Neuronal stem cell (in vitro differentiated cells): ENCODE measurements at regions not wholly inside any gene's neighbourhood (a gene's known extent, or its start where the extent isn't known, plus 50 kb on each side); places are given as distances from the start of the nearest gene placed in this dataset.

ENCODE experiments used
- DNase-seq: peaks from one replicate; pipeline ENCODE4 v3.0.0-alpha.2; 2013; ENCODE audit warnings: low spot score
- H2AFZ ChIP-seq: one replicate; pipeline ENCODE4 v1.6.1; 2013; ENCODE audit warnings: mild to moderate bottlenecking, low read length, inconsistent platforms
- H2AK5ac ChIP-seq: 2 replicates; pipeline ENCODE4 v1.6.1; 2013; ENCODE audit warnings: low read depth, mild to moderate bottlenecking, inconsistent platforms, low read length, moderate library complexity, mixed read lengths
- H2BK120ac ChIP-seq: 2 replicates; pipeline ENCODE4 v1.6.1; 2013; ENCODE audit warnings: low read depth, mild to moderate bottlenecking, inconsistent platforms, low read length, moderate library complexity, mixed read lengths
- H2BK12ac ChIP-seq: one replicate; pipeline ENCODE4 v1.6.1; 2013; ENCODE audit warnings: low read length, inconsistent platforms
- H2BK15ac ChIP-seq: 2 replicates; pipeline ENCODE4 v1.6.1; 2013; ENCODE audit warnings: mild to moderate bottlenecking, low read length, inconsistent platforms, mixed read lengths
- H2BK5ac ChIP-seq: one replicate; pipeline ENCODE4 v1.6.1; 2013; ENCODE audit warnings: inconsistent platforms, mild to moderate bottlenecking, low read length, moderate library complexity
- H3K14ac ChIP-seq: one replicate; pipeline ENCODE4 v1.6.1; 2013; ENCODE audit warnings: low read length, inconsistent platforms
- H3K18ac ChIP-seq: 2 replicates; pipeline ENCODE4 v1.6.1; 2013; ENCODE audit warnings: low read length, inconsistent platforms
- H3K23ac ChIP-seq: 2 replicates; pipeline ENCODE4 v1.6.1; 2013; ENCODE audit warnings: low read depth, mild to moderate bottlenecking, mixed read lengths, low read length, inconsistent platforms; ENCODE audit not compliant: poor library complexity
- H3K27ac ChIP-seq: replicated peaks from 3 replicates; pipeline ENCODE4 v1.5.1; 2013; ENCODE audit warnings: low read length, inconsistent platforms
- H3K27me3 ChIP-seq, 3 experiments: 2 replicates each; pipeline ENCODE4 v1.6.1; 2013; ENCODE audit warnings: low read length in 3 of 3, mild to moderate bottlenecking in 2 of 3, inconsistent platforms in 1 of 3, low read depth in 1 of 3, mixed read lengths in 1 of 3, moderate library complexity in 1 of 3; ENCODE audit not compliant: control insufficient read depth in 3 of 3, insufficient read depth in 3 of 3
- H3K36me3 ChIP-seq, 2 donors: replicated peaks in 1 of 2; 2 replicates each; pipeline ENCODE4 v1.6.1; 2013; ENCODE audit warnings: low read length in 2 of 2; ENCODE audit not compliant: control insufficient read depth in 2 of 2, insufficient read depth in 2 of 2
- H3K4ac ChIP-seq: 2 replicates; pipeline ENCODE4 v1.6.1; 2013; ENCODE audit warnings: inconsistent platforms, mild to moderate bottlenecking, low read length, moderate library complexity
- H3K4me1 ChIP-seq, 2 donors: 1 replicate in 1 of 2; 2 replicates in 1 of 2; pipeline ENCODE4 v1.6.1; 2013; ENCODE audit warnings: low read length in 2 of 2, low read depth in 1 of 2; ENCODE audit not compliant: control insufficient read depth in 2 of 2, insufficient read depth in 1 of 2
- H3K4me2 ChIP-seq: one replicate; pipeline ENCODE4 v1.6.1; 2013; ENCODE audit warnings: mild to moderate bottlenecking, low read length, inconsistent platforms; ENCODE audit not compliant: insufficient read depth, poor library complexity, severe bottlenecking
- H3K4me3 ChIP-seq, 2 donors: 2 replicates each; pipeline ENCODE4 v1.5.1; 2013; ENCODE audit warnings: low read length in 2 of 2, mild to moderate bottlenecking in 2 of 2, inconsistent platforms in 1 of 2, moderate library complexity in 1 of 2
- H3K79me1 ChIP-seq: one replicate; pipeline ENCODE4 v1.6.1; 2013; ENCODE audit warnings: low read depth, mild to moderate bottlenecking, inconsistent platforms, low read length, moderate library complexity
- H3K9ac ChIP-seq: one replicate; pipeline ENCODE4 v1.6.1; 2013; ENCODE audit warnings: mild to moderate bottlenecking, low read depth, low read length, inconsistent platforms; ENCODE audit not compliant: poor library complexity
- H3K9me3 ChIP-seq, 2 donors: replicated peaks in 1 of 2; 2 replicates each; pipeline versions ENCODE3 to v1.6.1; 2013; ENCODE audit warnings: low read length in 2 of 2, mild to moderate bottlenecking in 2 of 2, inconsistent platforms in 1 of 2, low read depth in 1 of 2, mixed read lengths in 1 of 2, moderate library complexity in 1 of 2; ENCODE audit not compliant: control insufficient read depth in 2 of 2, insufficient read depth in 1 of 2
- H4K8ac ChIP-seq: one replicate; pipeline ENCODE4 v1.6.1; 2013; ENCODE audit warnings: low read depth, mild to moderate bottlenecking, inconsistent platforms, low read length, moderate library complexity
- H4K91ac ChIP-seq: one replicate; pipeline ENCODE4 v1.6.1; 2013; ENCODE audit warnings: low read length, low read depth, mild to moderate bottlenecking, inconsistent platforms; ENCODE audit not compliant: poor library complexity
- WGBS, 2 donors: extraction: QIAGEN DNeasy Blood & Tissue Kit; methylation state at CpG; one replicate each; pipeline ENCODE4 v1.1.7; 2013; ENCODE audit warnings: missing lambda C conversion rate in 2 of 2, mixed read lengths in 1 of 2; ENCODE audit not compliant: insufficient read length in 2 of 2, insufficient replicate concordance in 1 of 2; ENCODE audit errors: extremely low coverage in 2 of 2; 5-methylcytosine and 5-hydroxymethylcytosine counted together

DNA sequence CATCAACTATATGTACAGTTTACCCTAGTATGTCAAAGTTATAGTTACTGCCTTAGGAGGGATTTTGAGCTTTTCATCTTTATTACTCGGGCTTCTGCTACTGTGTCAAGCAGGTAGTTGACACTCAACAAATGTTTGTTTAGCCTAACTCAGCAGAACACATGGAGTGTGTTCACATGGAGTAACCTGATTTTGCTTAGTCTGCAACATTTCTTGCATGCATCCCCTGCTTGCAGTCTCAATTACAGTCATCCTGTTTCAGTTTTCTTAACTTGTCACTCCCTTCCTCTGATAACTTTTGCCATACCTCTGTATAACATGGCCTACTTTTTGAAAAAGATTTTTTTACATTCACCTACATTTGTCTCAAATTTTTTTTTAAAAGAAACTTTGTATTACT, 135.5 kb downstream of the NMUR2 start:
- H3K27ac ChIP-seq = no peak overlapping the region
- H3K9ac ChIP-seq = no peak overlapping the region
- H2AFZ ChIP-seq = no peak overlapping the region
- H3K18ac ChIP-seq = no peak overlapping the region
- no peaks in the 10 kb centered on the region for H3K79me1 ChIP-seq
- H3K9me3 ChIP-seq = no peaks in the 10 kb centered on the region
- H3K36me3 ChIP-seq = no peaks in the 10 kb centered on the region
- no peak overlapping the region for H2BK120ac ChIP-seq
- no peak overlapping the region for H2BK5ac ChIP-seq
- H3K4me3 ChIP-seq = no peak overlapping the region
- H3K4ac ChIP-seq = no peak overlapping the region
- no peak overlapping the region for H3K4me2 ChIP-seq
- no peaks in the 10 kb centered on the region for H3K27me3 ChIP-seq
- no peak overlapping the region for H2BK12ac ChIP-seq
- WGBS, 2 donors = no CpG with 5 or more reads among the region's 1 CpG
- no peak overlapping the region for H3K23ac ChIP-seq
- H2BK15ac ChIP-seq = no peak overlapping the region
- H4K91ac ChIP-seq = no peak overlapping the region
- H2AK5ac ChIP-seq = no peak overlapping the region
- H3K14ac ChIP-seq = no peak overlapping the region
- no peak for DNase-seq
- no peaks in the 10 kb centered on the region for H3K4me1 ChIP-seq
- no peak overlapping the region for H4K8ac ChIP-seq

DNA sequence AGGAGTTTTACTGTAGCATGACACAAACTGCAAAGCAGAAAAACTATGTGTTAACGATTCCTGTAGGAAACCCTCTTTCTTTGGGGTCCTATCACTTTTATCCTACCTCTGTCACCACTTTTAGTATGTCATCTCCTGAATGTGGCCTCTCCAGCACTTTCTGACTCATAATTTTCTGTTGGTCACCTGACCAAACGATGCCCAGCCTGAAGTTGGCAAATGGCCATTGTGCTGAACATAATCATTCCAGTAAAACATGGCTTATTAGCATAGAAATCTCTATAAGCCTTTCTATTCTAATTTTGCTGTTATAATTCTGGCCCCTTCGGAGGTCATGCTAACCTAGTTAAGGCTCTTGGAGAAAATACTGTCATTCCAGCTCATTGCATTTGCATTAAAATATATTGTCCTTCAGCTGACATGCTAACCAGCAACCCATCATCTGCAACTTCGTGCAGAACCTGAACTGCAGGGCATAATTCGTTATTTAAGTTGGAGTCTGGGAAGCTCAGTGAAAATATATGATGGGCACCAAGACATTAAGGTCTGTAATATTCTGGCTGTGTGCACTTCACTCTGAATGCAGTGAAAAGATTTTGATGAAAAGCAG, 140.3 kb downstream of the NMUR2 start:
- H3K14ac ChIP-seq = no peak overlapping the region
- H3K79me1 ChIP-seq = no peaks in the 10 kb centered on the region
- H3K4ac ChIP-seq = no peak overlapping the region
- no peak overlapping the region for H4K91ac ChIP-seq
- H4K8ac ChIP-seq = no peak overlapping the region
- no peak overlapping the region for H3K4me2 ChIP-seq
- H3K27me3 ChIP-seq = no peaks in the 10 kb centered on the region
- no peak overlapping the region for H3K4me3 ChIP-seq
- no peak for DNase-seq
- peaks cover 0 to 5% of the 10 kb centered on the region in 2 donors for H3K4me1 ChIP-seq
- H2BK15ac ChIP-seq = no peak overlapping the region
- no peak overlapping the region for H2AFZ ChIP-seq
- no peaks in the 10 kb centered on the region for H3K9me3 ChIP-seq
- H3K18ac ChIP-seq = no peak overlapping the region
- no peak overlapping the region for H3K27ac ChIP-seq
- H3K9ac ChIP-seq = no peak overlapping the region
- no peak overlapping the region for H2BK12ac ChIP-seq
- no peak overlapping the region for H2AK5ac ChIP-seq
- H2BK120ac ChIP-seq = no peak overlapping the region
- no peak overlapping the region for H2BK5ac ChIP-seq
- no peak overlapping the region for H3K23ac ChIP-seq
- WGBS, 2 donors = no CpG with 5 or more reads among the region's 5 CpGs
- no peaks in the 10 kb centered on the region for H3K36me3 ChIP-seq

DNA sequence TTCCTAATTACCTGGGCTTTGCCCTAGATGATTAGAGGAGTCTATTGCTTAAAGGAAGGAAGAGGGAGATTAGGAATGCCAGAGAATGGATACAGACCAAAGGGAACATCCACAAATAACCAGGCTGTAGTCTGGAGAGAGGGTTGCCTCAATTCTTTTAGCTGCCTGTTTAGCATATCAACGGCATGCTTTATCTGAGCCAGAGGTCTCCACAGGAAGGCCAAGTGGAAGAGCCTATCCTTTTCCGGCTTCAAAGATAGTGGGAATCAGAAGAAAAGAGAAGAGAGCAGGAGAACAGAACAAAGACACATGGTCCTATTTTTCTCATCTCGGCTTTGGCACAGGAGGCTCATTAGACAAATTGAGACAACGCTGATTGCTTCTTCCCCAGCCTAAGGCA, 142.4 kb downstream of the NMUR2 start:
- DNase-seq = no peak
- Histone ChIP-seq H2AFZ (no peak overlapping the region), H3K27ac (no peak overlapping the region), H2BK5ac (no peak overlapping the region), H3K4ac (no peak overlapping the region), H4K91ac (no peak overlapping the region), H3K23ac (no peak overlapping the region), H3K9me3 (no peaks in the 10 kb centered on the region), H3K4me2 (no peak overlapping the region), H2AK5ac (no peak overlapping the region), H3K14ac (no peak overlapping the region), H3K4me1 (peaks cover 0 to 5% of the 10 kb centered on the region in 2 donors), H3K79me1 (no peaks in the 10 kb centered on the region), H3K27me3 (no peaks in the 10 kb centered on the region), H3K9ac (no peak overlapping the region), H2BK15ac (no peak overlapping the region), H4K8ac (no peak overlapping the region), H2BK12ac (no peak overlapping the region), H3K18ac (no peak overlapping the region), H3K36me3 (no peaks in the 10 kb centered on the region), H3K4me3 (no peak overlapping the region), H2BK120ac (no peak overlapping the region)
- no CpG with 5 or more reads among the region's 4 CpGs for WGBS, 2 donors

DNA sequence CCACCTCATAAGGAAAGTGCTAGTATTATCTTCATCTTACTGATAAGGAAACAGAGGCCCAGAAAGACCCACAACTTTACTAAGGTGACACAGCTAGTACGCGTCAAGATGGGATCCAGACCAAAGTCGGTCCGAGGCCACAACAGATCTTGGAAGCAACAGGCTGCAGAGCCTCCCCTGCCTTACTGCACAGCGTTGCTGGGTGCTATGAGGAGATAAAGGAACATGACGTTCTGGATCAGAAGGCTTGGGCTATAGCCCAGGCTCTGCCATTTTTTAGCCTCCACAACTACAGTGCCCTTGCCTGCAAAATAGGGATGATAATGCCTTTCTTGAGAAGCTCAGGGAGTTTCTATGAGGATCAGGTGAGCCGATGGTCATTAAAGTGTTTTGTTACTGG, 144.1 kb downstream of the NMUR2 start:
- no CpG with 5 or more reads among the region's 7 CpGs for WGBS, 2 donors
- Histone ChIP-seq H3K23ac (no peak overlapping the region), H2BK12ac (no peak overlapping the region)

More for the DNA sequence above, 144.1 kb downstream of the NMUR2 start:
- H3K4ac ChIP-seq = no peak overlapping the region
- H2AFZ ChIP-seq = no peak overlapping the region
- H2BK5ac ChIP-seq = no peak overlapping the region
- H4K8ac ChIP-seq = no peak overlapping the region
- no peaks in the 10 kb centered on the region for H3K36me3 ChIP-seq
- H3K4me1 ChIP-seq = peaks cover 0 to 5% of the 10 kb centered on the region in 2 donors
- no peak overlapping the region for H3K27ac ChIP-seq
- H2AK5ac ChIP-seq = no peak overlapping the region
- H3K18ac ChIP-seq = no peak overlapping the region
- no peak overlapping the region for H2BK120ac ChIP-seq
- H3K14ac ChIP-seq = no peak overlapping the region
- H3K4me3 ChIP-seq = no peak overlapping the region
- no peaks in the 10 kb centered on the region for H3K79me1 ChIP-seq
- H3K9me3 ChIP-seq = no peaks in the 10 kb centered on the region
- H4K91ac ChIP-seq = no peak overlapping the region
- DNase-seq = no peak
- no peak overlapping the region for H3K9ac ChIP-seq
- no peaks in the 10 kb centered on the region for H3K27me3 ChIP-seq
- H3K4me2 ChIP-seq = no peak overlapping the region
- H2BK15ac ChIP-seq = no peak overlapping the region
